Calu3 (cell line): ENCODE measurements at regions not wholly inside any gene's neighbourhood (a gene's known extent, or its start where the extent isn't known, plus 50 kb on each side); places are given as distances from the start of the nearest gene placed in this dataset.

Experiments used
- BruUV-seq: library from RNA; stranded (reverse); fragments of 400-500 nt; replicated peaks from 2 replicates; lab custom pipeline; 2021; lab: Mats Ljungman, UMichigan
- CTCF ChIA-PET: fragments of 300-600 bp; sonication (Branson Sonifier 250); formaldehyde crosslinking; loops from one replicate; lab custom pipeline; 2022; ENCODE audit warnings: antibody characterized with exemption; lab: Charles Lee
- DNase-seq: peaks from one replicate; pipeline ENCODE4 v3.0.0; 2022
- H3K27ac Mint-ChIP-seq: one replicate; pipeline ENCODE4 v1.8.0; 2022; ENCODE audit warnings: mixed read lengths; ENCODE audit not compliant: unreplicated experiment
- H3K27me3 Mint-ChIP-seq: one replicate; pipeline ENCODE4 v1.8.0; 2022; ENCODE audit warnings: mixed read lengths; ENCODE audit not compliant: unreplicated experiment
- H3K36me3 Mint-ChIP-seq: one replicate; pipeline ENCODE4 v1.8.0; 2022; ENCODE audit warnings: mild to moderate bottlenecking, moderate library complexity, mixed read lengths; ENCODE audit not compliant: insufficient read depth, unreplicated experiment
- H3K4me1 Mint-ChIP-seq: one replicate; pipeline ENCODE4 v1.8.0; 2022; ENCODE audit warnings: mild to moderate bottlenecking, low read depth, mixed read lengths; ENCODE audit not compliant: unreplicated experiment
- H3K4me3 Mint-ChIP-seq: one replicate; pipeline ENCODE4 v1.8.0; 2022; ENCODE audit warnings: mild to moderate bottlenecking, low read depth, moderate library complexity, mixed read lengths; ENCODE audit not compliant: unreplicated experiment
- H3K9me3 Mint-ChIP-seq: one replicate; pipeline ENCODE4 v1.8.0; 2022; ENCODE audit warnings: low read depth, mixed read lengths; ENCODE audit not compliant: unreplicated experiment
- intact Hi-C: fragments of 100-400 bp; cut with micrococcal nuclease; formaldehyde crosslinking; loops from one replicate; pipeline ENCODE4 v1.10.0; 2022; ENCODE audit not compliant: unreplicated experiment
- TF ChIP-seq, protein P1 (sequence below): fragments of 200-600 bp; IDR thresholded peaks from one replicate; pipeline ENCODE4 v1.8.0; 2022; ENCODE audit warnings: antibody characterized with exemption; ENCODE audit not compliant: unreplicated experiment

DNA sequence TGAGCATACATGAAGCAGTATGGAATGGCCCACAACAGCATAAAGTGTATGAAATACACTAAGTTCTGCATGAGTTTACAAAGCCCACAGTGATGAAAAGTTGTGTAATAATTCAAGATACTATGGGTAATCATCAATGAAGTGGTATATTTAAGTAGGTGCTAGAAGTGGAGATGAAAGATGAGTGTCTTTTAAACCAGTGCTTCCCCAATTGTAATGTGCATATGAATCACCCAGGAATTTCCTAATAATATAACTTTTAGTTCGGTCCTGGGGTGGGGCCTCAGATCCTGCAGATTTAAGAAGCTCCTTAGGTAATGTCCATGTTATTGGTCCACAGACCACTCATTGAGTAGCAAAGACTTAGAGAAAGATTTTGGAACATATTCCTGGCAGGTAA, 184.9 kb downstream of the DUSP10 start:
- intact Hi-C loops = no loop called here

DNA sequence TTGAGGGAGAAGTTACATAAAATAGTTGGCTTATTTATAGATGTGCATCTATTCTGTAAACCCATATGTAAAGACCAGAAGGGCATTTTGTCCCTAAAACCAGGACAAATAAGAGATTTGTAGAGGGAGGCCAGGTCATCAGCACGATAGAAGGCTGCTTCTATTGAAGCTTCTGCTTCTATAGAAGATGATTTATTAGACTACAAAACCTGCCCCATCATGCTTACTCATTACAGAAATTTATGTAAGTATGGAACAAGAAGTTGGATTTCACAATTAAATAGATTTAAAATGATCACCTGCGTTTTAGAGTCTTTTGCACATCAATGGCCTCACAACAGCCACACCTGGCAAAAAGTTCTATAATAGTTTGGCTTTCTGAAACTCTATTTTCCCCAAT, 183.5 kb downstream of the DUSP10 start:
- H3K9me3 Mint-ChIP-seq = no peaks in the 10 kb centered on the region
- intact Hi-C loops = no loop called here
- no peak for DNase-seq
- H3K4me3 Mint-ChIP-seq = no peak overlapping the region
- peaks cover 22% of the 10 kb centered on the region for H3K4me1 Mint-ChIP-seq
- H3K27ac Mint-ChIP-seq = no peak overlapping the region
- TF ChIP-seq, protein P1, sequence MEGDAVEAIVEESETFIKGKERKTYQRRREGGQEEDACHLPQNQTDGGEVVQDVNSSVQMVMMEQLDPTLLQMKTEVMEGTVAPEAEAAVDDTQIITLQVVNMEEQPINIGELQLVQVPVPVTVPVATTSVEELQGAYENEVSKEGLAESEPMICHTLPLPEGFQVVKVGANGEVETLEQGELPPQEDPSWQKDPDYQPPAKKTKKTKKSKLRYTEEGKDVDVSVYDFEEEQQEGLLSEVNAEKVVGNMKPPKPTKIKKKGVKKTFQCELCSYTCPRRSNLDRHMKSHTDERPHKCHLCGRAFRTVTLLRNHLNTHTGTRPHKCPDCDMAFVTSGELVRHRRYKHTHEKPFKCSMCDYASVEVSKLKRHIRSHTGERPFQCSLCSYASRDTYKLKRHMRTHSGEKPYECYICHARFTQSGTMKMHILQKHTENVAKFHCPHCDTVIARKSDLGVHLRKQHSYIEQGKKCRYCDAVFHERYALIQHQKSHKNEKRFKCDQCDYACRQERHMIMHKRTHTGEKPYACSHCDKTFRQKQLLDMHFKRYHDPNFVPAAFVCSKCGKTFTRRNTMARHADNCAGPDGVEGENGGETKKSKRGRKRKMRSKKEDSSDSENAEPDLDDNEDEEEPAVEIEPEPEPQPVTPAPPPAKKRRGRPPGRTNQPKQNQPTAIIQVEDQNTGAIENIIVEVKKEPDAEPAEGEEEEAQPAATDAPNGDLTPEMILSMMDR = no peak
- no TSS peak for BruUV-seq
- no peaks in the 10 kb centered on the region for H3K36me3 Mint-ChIP-seq
- CTCF ChIA-PET = interaction anchor here (1.0 kb wide), 1 partner anchor 48 kb away, joined by 3 read pairs; no protein-coding TSS in a partner anchor
- H3K27me3 Mint-ChIP-seq = no peaks in the 10 kb centered on the region

More for the DNA sequence above, 184.9 kb downstream of the DUSP10 start:
- Mint-ChIP-seq H3K36me3 (no peaks in the 10 kb centered on the region), H3K27ac (no peak overlapping the region), H3K27me3 (no peaks in the 10 kb centered on the region), H3K4me1 (peaks cover 22% of the 10 kb centered on the region), H3K9me3 (peaks cover 3% of the 10 kb centered on the region), H3K4me3 (no peak overlapping the region)
- CTCF ChIA-PET = interaction anchor here (0.9 kb wide), 1 partner anchor 217 kb away, joined by 3 read pairs; no protein-coding TSS in a partner anchor
- no TSS peak for BruUV-seq
- no peak for DNase-seq
- TF ChIP-seq, protein P1 = no peak

DNA sequence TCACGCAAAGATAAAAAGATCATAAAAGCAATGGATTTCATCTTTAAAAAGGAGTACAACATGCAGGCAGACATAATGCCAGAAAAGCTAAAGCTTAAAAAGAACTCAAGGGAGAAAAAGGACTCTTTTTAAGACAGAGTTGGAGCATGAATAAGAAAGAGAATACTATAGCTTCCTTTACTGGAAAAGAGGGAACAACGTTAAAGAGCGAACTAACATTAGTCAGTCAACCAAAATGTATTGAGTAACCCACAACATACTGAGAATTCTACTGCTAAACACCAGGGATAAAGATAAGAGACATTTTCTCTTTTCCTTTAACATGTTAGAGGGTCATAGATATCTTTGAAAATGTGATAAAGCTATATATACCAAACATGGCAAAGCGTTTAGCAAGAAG, 182.0 kb downstream of the DUSP10 start:
- no peak overlapping the region for H3K4me3 Mint-ChIP-seq
- H3K27ac Mint-ChIP-seq = no peak overlapping the region
- no peaks in the 10 kb centered on the region for H3K27me3 Mint-ChIP-seq
- BruUV-seq = no TSS peak
- intact Hi-C loops = no loop called here
- H3K36me3 Mint-ChIP-seq = no peaks in the 10 kb centered on the region
- DNase-seq = no peak
- CTCF ChIA-PET = interaction anchor here (0.6 kb wide), 1 partner anchor 450 kb away, joined by 3 read pairs; no protein-coding TSS in a partner anchor
- H3K4me1 Mint-ChIP-seq = peaks cover 22% of the 10 kb centered on the region
- TF ChIP-seq, protein P1 = no peak
- no peaks in the 10 kb centered on the region for H3K9me3 Mint-ChIP-seq

DNA sequence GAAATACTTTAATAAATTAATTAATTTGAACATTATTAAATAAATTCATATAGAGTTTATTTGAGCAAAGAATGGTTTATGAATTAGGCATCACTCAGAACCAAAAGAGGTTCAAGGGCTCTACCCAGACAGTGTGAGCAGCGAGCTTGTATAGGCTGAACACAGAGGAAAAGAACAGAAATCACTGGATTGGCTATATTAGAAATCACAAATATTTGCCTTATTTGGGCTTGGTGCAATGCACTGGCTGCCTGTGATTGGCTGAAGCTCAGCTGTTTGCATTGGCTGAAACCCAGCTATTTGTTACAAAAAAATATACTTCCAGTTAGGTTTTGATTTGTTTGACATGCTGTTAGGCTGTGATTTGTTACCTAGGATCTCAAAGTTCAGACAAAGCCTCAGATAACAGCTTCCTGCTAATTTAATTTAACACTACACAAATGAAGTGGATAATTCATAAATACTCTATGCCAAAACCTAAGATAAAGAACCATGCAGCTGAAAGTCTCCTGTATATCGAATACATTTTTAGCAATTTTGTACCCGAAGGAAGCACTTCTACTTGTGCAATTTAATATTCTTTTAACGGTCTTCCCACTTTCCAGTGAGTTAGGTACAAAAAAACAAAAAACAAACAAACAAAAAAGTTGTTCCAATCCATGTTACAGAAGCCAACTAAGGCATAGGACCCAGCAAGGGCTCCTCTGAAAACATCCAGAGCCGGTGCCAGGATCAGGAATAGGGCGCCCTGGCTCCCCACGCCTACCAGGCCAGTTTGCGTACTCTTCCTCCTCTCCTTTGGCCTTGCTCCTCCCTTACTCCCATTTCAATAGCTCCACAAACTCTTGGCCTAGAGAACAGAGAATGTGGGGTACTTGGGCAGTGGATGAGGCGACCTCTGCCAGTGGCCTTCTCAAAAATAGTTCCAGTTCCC, 179.1 kb downstream of the DUSP10 start:
- Mint-ChIP-seq H3K36me3 (no peaks in the 10 kb centered on the region), H3K4me1 (peaks cover 2% of the 10 kb centered on the region), H3K4me3 (no peak overlapping the region), H3K27me3 (no peaks in the 10 kb centered on the region), H3K9me3 (no peaks in the 10 kb centered on the region), H3K27ac (no peak overlapping the region)
- DNase-seq = no peak
- intact Hi-C loops = no loop called here
- CTCF ChIA-PET = interaction anchor here (1.0 kb wide), 1 partner anchor 177 kb away, joined by 3 read pairs; no protein-coding TSS in a partner anchor
- TF ChIP-seq, protein P1 = no peak
- BruUV-seq = no TSS peak
